ENCODE measurements at regions not wholly inside any gene's neighbourhood (a gene's known extent, or its start where the extent isn't known, plus 50 kb on each side); places are given as distances from the start of the nearest gene placed in this dataset.

- in situ Hi-C loops (cut with HindIII; ENCODE audit: low sequenced_read_pairs) = no loop called here
Observed at GRCh38 chr2:18842836-18843235, 253.5 kb upstream of the NT5C1B start.

GRCh38 chr2:18841248-18842150 is 252.1 kb upstream of the NT5C1B start:
- in situ Hi-C loops (cut with HindIII; ENCODE audit: low sequenced_read_pairs) = no loop called here

GRCh38 chr2:18837240-18837639 is 247.9 kb upstream of the NT5C1B start:
- in situ Hi-C loops (cut with HindIII; ENCODE audit: low sequenced_read_pairs) = no loop called here

GRCh38 chr2:18836436-18836835 is 247.1 kb upstream of the NT5C1B start:
- in situ Hi-C loops (cut with HindIII; ENCODE audit: low sequenced_read_pairs) = no loop called here

GRCh38 chr2:18835787-18836186 is 246.4 kb upstream of the NT5C1B start:
- in situ Hi-C loops (cut with HindIII; ENCODE audit: low sequenced_read_pairs) = no loop called here

- in situ Hi-C loops (cut with HindIII; ENCODE audit: low sequenced_read_pairs) = no loop called here
Observed at GRCh38 chr2:18834341-18834740, 245.0 kb upstream of the NT5C1B start.

GRCh38 chr2:18833941-18834340 is 244.6 kb upstream of the NT5C1B start:
- in situ Hi-C loops (cut with HindIII; ENCODE audit: low sequenced_read_pairs) = no loop called here

- in situ Hi-C loops (cut with HindIII; ENCODE audit: low sequenced_read_pairs) = no loop called here
Observed at GRCh38 chr2:18831916-18832510, 242.6 kb upstream of the NT5C1B start.

- in situ Hi-C loops (cut with HindIII; ENCODE audit: low sequenced_read_pairs) = no loop called here
Observed at GRCh38 chr2:18830962-18831361, 241.6 kb upstream of the NT5C1B start.

GRCh38 chr2:18829976-18830375 is 240.6 kb upstream of the NT5C1B start:
- in situ Hi-C loops (cut with HindIII; ENCODE audit: low sequenced_read_pairs) = no loop called here

GRCh38 chr2:18829251-18829902 is 240.0 kb upstream of the NT5C1B start:
- in situ Hi-C loops (cut with HindIII; ENCODE audit: low sequenced_read_pairs) = no loop called here

- in situ Hi-C loops (cut with HindIII; ENCODE audit: low sequenced_read_pairs) = no loop called here
Observed at GRCh38 chr2:18828296-18828695, 238.9 kb upstream of the NT5C1B start.

- in situ Hi-C loops (cut with HindIII; ENCODE audit: low sequenced_read_pairs) = no loop called here
Observed at GRCh38 chr2:18825838-18826237, 236.5 kb upstream of the NT5C1B start.

- in situ Hi-C loops (cut with HindIII; ENCODE audit: low sequenced_read_pairs) = no loop called here
Observed at GRCh38 chr2:18824915-18825314, 235.5 kb upstream of the NT5C1B start.

- in situ Hi-C loops (cut with HindIII; ENCODE audit: low sequenced_read_pairs) = no loop called here
Observed at GRCh38 chr2:18824325-18824790, 235.0 kb upstream of the NT5C1B start.

- in situ Hi-C loops (cut with HindIII; ENCODE audit: low sequenced_read_pairs) = no loop called here
Observed at GRCh38 chr2:18821431-18821830, 232.1 kb upstream of the NT5C1B start.

- in situ Hi-C loops (cut with HindIII; ENCODE audit: low sequenced_read_pairs) = no loop called here
Observed at GRCh38 chr2:18820966-18821365, 231.6 kb upstream of the NT5C1B start.

- in situ Hi-C loops (cut with HindIII; ENCODE audit: low sequenced_read_pairs) = no loop called here
Observed at GRCh38 chr2:18819566-18819965, 230.2 kb upstream of the NT5C1B start.

- in situ Hi-C loops (cut with HindIII; ENCODE audit: low sequenced_read_pairs) = no loop called here
Observed at GRCh38 chr2:18814387-18814786, 225.0 kb upstream of the NT5C1B start.

- in situ Hi-C loops (cut with HindIII; ENCODE audit: low sequenced_read_pairs) = no loop called here
Observed at GRCh38 chr2:18804536-18804935, 215.2 kb upstream of the NT5C1B start.

- in situ Hi-C loops (cut with HindIII; ENCODE audit: low sequenced_read_pairs) = no loop called here
Observed at GRCh38 chr2:18803141-18803939, 214.0 kb upstream of the NT5C1B start.
